Inflammatory macrophage treated with lipopolysaccharide for 4 hours (primary cell): ENCODE measurements at regions not wholly inside any gene's neighbourhood (a gene's known extent, or its start where the extent isn't known, plus 50 kb on each side); places are given as distances from the start of the nearest gene placed in this dataset.

Source experiments
- DNase-seq: peaks from one replicate; pipeline ENCODE4 v3.0.0-alpha.2; 2020

- DNase-seq: no peak
Measured at GRCh38 chr6:19042420-19042819, 655.3 kb downstream of the RNF144B start.

- DNase-seq: no peak
Measured at GRCh38 chr6:19050765-19051164, 663.6 kb downstream of the RNF144B start.

GRCh38 chr6:19052219-19052618 is 665.1 kb downstream of the RNF144B start:
- no peak for DNase-seq

GRCh38 chr6:19059102-19059501 is 672.0 kb downstream of the RNF144B start:
- no peak for DNase-seq

GRCh38 chr6:19067165-19067564 is 680.0 kb downstream of the RNF144B start:
- DNase-seq: no peak

- no peak for DNase-seq
Measured at GRCh38 chr6:19070520-19070919, 683.4 kb downstream of the RNF144B start.

- DNase-seq: no peak
Measured at GRCh38 chr6:19083801-19084200, 696.7 kb downstream of the RNF144B start.

- DNase-seq: no peak
Measured at GRCh38 chr6:19086480-19086879, 699.3 kb downstream of the RNF144B start.

- no peak for DNase-seq
Measured at GRCh38 chr6:19087296-19087695, 700.1 kb downstream of the RNF144B start.

GRCh38 chr6:19087897-19088296 is 700.7 kb downstream of the RNF144B start:
- DNase-seq: no peak

- DNase-seq: no peak
Measured at GRCh38 chr6:19100752-19101151, 713.6 kb downstream of the RNF144B start.

GRCh38 chr6:19102936-19103335 is 715.8 kb downstream of the RNF144B start:
- DNase-seq: no peak

GRCh38 chr6:19107468-19107867 is 720.3 kb downstream of the RNF144B start:
- no peak for DNase-seq

GRCh38 chr6:19121521-19121920 is 715.6 kb upstream of the ID4 start:
- no peak for DNase-seq

- no peak for DNase-seq
Measured at GRCh38 chr6:19127081-19127480, 710.1 kb upstream of the ID4 start.

- DNase-seq: no peak
Measured at GRCh38 chr6:19128701-19129100, 708.5 kb upstream of the ID4 start.

- no peak for DNase-seq
Measured at GRCh38 chr6:19135706-19136105, 701.5 kb upstream of the ID4 start.

- no peak for DNase-seq
Measured at GRCh38 chr6:19137505-19137904, 699.7 kb upstream of the ID4 start.

GRCh38 chr6:19142275-19142674 is 694.9 kb upstream of the ID4 start:
- no peak for DNase-seq

GRCh38 chr6:19150307-19150706 is 686.9 kb upstream of the ID4 start:
- no peak for DNase-seq

- DNase-seq: no peak
Measured at GRCh38 chr6:19153270-19153980, 683.7 kb upstream of the ID4 start.

GRCh38 chr6:19153981-19154295 is 683.2 kb upstream of the ID4 start:
- DNase-seq: no peak

GRCh38 chr6:19156443-19156842 is 680.7 kb upstream of the ID4 start:
- DNase-seq: no peak

GRCh38 chr6:19157486-19157885 is 679.7 kb upstream of the ID4 start:
- DNase-seq: no peak

GRCh38 chr6:19158586-19158985 is 678.6 kb upstream of the ID4 start:
- no peak for DNase-seq

GRCh38 chr6:19159089-19159488 is 678.1 kb upstream of the ID4 start:
- DNase-seq: no peak
